Mammary epithelial cell (primary cell): ENCODE measurements at regions not wholly inside any gene's neighbourhood (a gene's known extent, or its start where the extent isn't known, plus 50 kb on each side); places are given as distances from the start of the nearest gene placed in this dataset.

Experiments
- EZH2 ChIP-seq: IDR thresholded peaks from 2 replicates; pipeline ENCODE4 v1.6.1; 2012; ENCODE audit warnings: low read length, inconsistent platforms, borderline replicate concordance
- TF ChIP-seq, protein P1 (sequence below), 2 donors: IDR thresholded peaks in 1 of 2; conservative IDR thresholded peaks in 1 of 2; 2 replicates each; pipeline ENCODE4 v1.5.1; 2011 to 2012; ENCODE audit warnings: inconsistent platforms in 2 of 2, low read length in 2 of 2, mild to moderate bottlenecking in 2 of 2, control low read depth in 1 of 2, low read depth in 1 of 2; ENCODE audit not compliant: insufficient read depth in 1 of 2; ENCODE audit errors: extremely low read depth in 1 of 2

DNA sequence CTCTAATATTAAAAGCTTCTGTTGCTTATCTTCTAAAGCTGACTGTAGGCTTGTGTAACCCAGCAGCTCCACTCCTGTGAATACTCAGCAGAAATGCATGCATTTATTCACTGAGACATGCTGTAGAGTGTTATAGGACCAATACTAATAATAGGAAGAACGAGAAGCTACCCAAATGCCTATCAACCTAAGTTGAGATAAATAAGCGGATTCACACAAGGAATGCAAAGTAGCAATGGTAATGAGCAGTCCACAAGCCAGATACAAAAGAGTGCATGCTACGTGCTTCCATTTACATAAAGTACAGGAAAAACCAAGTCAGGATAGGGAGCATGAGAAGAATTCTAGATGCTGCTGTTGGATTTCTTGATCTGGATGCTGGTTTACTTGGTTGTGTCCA is 155.9 kb downstream of the AASDH start:
- TF ChIP-seq, protein P1, sequence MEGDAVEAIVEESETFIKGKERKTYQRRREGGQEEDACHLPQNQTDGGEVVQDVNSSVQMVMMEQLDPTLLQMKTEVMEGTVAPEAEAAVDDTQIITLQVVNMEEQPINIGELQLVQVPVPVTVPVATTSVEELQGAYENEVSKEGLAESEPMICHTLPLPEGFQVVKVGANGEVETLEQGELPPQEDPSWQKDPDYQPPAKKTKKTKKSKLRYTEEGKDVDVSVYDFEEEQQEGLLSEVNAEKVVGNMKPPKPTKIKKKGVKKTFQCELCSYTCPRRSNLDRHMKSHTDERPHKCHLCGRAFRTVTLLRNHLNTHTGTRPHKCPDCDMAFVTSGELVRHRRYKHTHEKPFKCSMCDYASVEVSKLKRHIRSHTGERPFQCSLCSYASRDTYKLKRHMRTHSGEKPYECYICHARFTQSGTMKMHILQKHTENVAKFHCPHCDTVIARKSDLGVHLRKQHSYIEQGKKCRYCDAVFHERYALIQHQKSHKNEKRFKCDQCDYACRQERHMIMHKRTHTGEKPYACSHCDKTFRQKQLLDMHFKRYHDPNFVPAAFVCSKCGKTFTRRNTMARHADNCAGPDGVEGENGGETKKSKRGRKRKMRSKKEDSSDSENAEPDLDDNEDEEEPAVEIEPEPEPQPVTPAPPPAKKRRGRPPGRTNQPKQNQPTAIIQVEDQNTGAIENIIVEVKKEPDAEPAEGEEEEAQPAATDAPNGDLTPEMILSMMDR (conservative IDR thresholded peaks at IDR 0.05 in 1 of 2, IDR thresholded peaks at IDR 0.05 in 1 of 2; ENCODE audit: extremely low read depth in 1 of 2, insufficient read depth in 1 of 2, low read depth in 1 of 2, low read length in 2 of 2): no peak
- no peak for TF ChIP-seq EZH2
